ENCODE measurements at regions not wholly inside any gene's neighbourhood (a gene's known extent, or its start where the extent isn't known, plus 50 kb on each side); places are given as distances from the start of the nearest gene placed in this dataset.

DNA sequence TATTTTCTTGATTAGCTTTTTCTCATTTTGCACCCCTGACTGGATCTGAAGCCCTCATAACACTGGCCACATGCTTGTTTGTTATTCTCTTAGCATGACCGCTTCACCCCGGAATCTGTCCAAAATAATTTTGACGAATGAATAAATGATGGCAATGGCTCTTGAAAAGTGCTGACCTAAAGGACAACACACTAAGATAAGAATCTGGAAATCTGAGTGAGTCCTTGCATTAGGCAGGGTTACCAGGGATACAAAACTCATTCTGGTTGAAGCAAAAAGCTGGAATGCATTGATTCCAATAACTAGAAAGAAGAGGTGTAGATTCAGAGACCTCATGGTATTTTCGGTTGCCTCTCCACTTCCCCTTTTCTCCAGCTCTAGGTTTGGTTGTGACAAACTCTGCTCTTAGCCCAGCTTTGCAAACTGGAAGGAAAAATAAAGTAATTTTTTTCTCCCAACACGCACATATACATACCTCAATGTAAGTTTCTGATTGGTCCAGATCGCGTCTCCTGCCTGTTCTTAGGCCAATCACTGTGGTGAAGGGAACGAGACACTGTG, 157.4 kb downstream of the SKIDA1 start:
- no peak for TF ChIP-seq TEAD4 (IDR thresholded peaks at IDR 0.05)
- TF ChIP-seq CEBPB (IDR thresholded peaks at IDR 0.05), result no peak
- no peak for TF ChIP-seq RAD21 (IDR thresholded peaks at IDR 0.05; ENCODE audit: low read depth)
- TF ChIP-seq, protein P1, sequence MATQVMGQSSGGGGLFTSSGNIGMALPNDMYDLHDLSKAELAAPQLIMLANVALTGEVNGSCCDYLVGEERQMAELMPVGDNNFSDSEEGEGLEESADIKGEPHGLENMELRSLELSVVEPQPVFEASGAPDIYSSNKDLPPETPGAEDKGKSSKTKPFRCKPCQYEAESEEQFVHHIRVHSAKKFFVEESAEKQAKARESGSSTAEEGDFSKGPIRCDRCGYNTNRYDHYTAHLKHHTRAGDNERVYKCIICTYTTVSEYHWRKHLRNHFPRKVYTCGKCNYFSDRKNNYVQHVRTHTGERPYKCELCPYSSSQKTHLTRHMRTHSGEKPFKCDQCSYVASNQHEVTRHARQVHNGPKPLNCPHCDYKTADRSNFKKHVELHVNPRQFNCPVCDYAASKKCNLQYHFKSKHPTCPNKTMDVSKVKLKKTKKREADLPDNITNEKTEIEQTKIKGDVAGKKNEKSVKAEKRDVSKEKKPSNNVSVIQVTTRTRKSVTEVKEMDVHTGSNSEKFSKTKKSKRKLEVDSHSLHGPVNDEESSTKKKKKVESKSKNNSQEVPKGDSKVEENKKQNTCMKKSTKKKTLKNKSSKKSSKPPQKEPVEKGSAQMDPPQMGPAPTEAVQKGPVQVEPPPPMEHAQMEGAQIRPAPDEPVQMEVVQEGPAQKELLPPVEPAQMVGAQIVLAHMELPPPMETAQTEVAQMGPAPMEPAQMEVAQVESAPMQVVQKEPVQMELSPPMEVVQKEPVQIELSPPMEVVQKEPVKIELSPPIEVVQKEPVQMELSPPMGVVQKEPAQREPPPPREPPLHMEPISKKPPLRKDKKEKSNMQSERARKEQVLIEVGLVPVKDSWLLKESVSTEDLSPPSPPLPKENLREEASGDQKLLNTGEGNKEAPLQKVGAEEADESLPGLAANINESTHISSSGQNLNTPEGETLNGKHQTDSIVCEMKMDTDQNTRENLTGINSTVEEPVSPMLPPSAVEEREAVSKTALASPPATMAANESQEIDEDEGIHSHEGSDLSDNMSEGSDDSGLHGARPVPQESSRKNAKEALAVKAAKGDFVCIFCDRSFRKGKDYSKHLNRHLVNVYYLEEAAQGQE (IDR thresholded peaks at IDR 0.05; ENCODE audit: low read depth), result no peak
- no peak for TF ChIP-seq FOXM1 (IDR thresholded peaks at IDR 0.05; ENCODE audit: borderline replicate concordance, low read depth)
- no peak for TF ChIP-seq YY1 (IDR thresholded peaks at IDR 0.05; ENCODE audit: low read depth)
- no peak for TF ChIP-seq ZBTB7A (IDR thresholded peaks at IDR 0.05; ENCODE audit: low read depth)
- TF ChIP-seq CREB1 (IDR thresholded peaks at IDR 0.05; ENCODE audit: low read depth), result no peak
- TF ChIP-seq, protein P2, sequence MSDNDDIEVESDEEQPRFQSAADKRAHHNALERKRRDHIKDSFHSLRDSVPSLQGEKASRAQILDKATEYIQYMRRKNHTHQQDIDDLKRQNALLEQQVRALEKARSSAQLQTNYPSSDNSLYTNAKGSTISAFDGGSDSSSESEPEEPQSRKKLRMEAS (IDR thresholded peaks at IDR 0.05), result no peak
- TF ChIP-seq EP300 (IDR thresholded peaks at IDR 0.05; ENCODE audit: borderline replicate concordance), result no peak
- no peak for TF ChIP-seq EGR1 (IDR thresholded peaks at IDR 0.05)
- no peak for TF ChIP-seq TCF12 (IDR thresholded peaks at IDR 0.05; ENCODE audit: low read depth)

DNA sequence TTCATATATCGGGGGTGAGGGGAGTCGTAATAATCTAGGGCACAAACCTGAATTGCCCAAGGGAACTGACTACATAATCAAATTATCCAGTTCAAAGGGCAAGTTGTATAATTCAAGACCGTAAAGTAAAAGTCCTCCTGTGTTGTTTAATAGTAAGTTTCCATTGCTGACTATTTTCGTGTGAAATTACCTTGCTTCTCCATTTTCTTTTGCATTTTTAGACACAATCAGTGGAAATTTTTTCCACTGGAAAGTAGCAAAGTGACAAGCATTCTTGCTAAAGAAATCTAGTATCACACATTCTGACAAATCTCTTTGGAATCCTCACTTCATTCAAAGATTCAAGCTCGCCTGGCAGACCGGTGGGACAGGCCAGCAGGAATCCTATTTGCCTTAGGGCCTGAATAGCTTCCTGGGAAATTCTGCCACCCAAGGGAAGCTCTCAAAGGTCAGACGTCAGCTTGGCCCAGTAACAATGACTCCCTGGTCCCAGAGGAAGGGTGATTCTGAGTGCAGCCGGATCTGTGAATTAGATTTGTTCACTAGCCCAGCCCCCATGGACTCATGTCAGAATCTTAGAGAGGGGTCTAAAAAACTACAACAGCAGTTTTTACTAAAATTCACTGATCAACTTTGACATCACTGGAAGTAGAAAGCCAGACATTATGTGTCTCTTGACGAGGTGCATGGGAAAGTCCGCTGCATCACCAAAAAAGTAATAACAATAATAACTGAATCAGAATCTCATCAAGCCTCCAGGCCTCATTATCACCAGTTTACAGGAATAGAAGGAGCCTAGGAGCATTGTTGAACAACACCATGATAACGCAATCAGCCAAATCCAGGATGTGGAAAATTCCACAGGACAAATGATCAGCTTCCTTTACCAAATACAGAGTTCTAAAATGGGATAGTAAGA, 161.0 kb downstream of the SKIDA1 start:
- TF ChIP-seq EP300 (IDR thresholded peaks at IDR 0.05; ENCODE audit: borderline replicate concordance) (peak; percentile 90), RAD21 (IDR thresholded peaks at IDR 0.05; ENCODE audit: low read depth) (peak; percentile 28), CEBPB (IDR thresholded peaks at IDR 0.05) (no peak), ZBTB7A (IDR thresholded peaks at IDR 0.05; ENCODE audit: low read depth) (no peak), TCF12 (IDR thresholded peaks at IDR 0.05; ENCODE audit: low read depth) (peak; percentile 87), EGR1 (IDR thresholded peaks at IDR 0.05) (no peak), FOXM1 (IDR thresholded peaks at IDR 0.05; ENCODE audit: borderline replicate concordance, low read depth) (peak; percentile 74), CREB1 (IDR thresholded peaks at IDR 0.05; ENCODE audit: low read depth) (no peak), TAF1 (IDR thresholded peaks at IDR 0.05; ENCODE audit: low read depth) (no peak), TEAD4 (IDR thresholded peaks at IDR 0.05) (peak; percentile 89), NFIC (IDR thresholded peaks at IDR 0.05) (peak; percentile 77), YY1 (IDR thresholded peaks at IDR 0.05; ENCODE audit: low read depth) (no peak)
- TF ChIP-seq, protein P3, sequence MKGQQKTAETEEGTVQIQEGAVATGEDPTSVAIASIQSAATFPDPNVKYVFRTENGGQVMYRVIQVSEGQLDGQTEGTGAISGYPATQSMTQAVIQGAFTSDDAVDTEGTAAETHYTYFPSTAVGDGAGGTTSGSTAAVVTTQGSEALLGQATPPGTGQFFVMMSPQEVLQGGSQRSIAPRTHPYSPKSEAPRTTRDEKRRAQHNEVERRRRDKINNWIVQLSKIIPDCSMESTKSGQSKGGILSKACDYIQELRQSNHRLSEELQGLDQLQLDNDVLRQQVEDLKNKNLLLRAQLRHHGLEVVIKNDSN (IDR thresholded peaks at IDR 0.05), result no peak
- TF ChIP-seq, protein P2 (IDR thresholded peaks at IDR 0.05), result peak; percentile 50
- TF ChIP-seq, protein P1 (IDR thresholded peaks at IDR 0.05; ENCODE audit: low read depth), result no peak

DNA sequence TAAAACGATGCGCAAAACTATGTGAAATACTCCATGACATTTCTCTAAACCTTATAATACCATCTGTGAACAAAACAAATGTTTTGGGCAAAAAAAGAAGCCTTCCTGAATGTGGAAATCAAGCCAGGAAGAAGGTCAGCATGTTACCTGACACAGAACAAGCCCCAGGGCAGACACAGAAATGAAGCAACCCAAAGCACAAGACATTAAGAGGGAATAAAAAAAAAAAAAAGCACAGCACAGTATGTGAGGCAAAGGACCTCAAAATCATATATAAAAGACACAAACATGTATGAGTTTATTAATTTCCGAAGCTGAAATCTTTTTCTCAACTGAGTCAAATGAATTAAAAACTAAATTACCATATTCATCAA, 161.8 kb downstream of the SKIDA1 start:
- no peak for TF ChIP-seq RAD21 (IDR thresholded peaks at IDR 0.05; ENCODE audit: low read depth)
- TF ChIP-seq NFIC (IDR thresholded peaks at IDR 0.05), result no peak
- no peak for TF ChIP-seq EP300 (IDR thresholded peaks at IDR 0.05; ENCODE audit: borderline replicate concordance)
- TF ChIP-seq, protein P3 (IDR thresholded peaks at IDR 0.05), result no peak
- TF ChIP-seq EGR1 (IDR thresholded peaks at IDR 0.05), result no peak
- TF ChIP-seq YY1 (IDR thresholded peaks at IDR 0.05; ENCODE audit: low read depth), result no peak
- TF ChIP-seq TCF12 (IDR thresholded peaks at IDR 0.05; ENCODE audit: low read depth), result no peak
- TF ChIP-seq, protein P1 (IDR thresholded peaks at IDR 0.05; ENCODE audit: low read depth), result no peak
- TF ChIP-seq TEAD4 (IDR thresholded peaks at IDR 0.05), result no peak
- TF ChIP-seq CREB1 (IDR thresholded peaks at IDR 0.05; ENCODE audit: low read depth), result no peak
- TF ChIP-seq CEBPB (IDR thresholded peaks at IDR 0.05), result no peak; the same call in 1 of the 2 replicates
- no peak for TF ChIP-seq TAF1 (IDR thresholded peaks at IDR 0.05; ENCODE audit: low read depth)
- TF ChIP-seq ZBTB7A (IDR thresholded peaks at IDR 0.05; ENCODE audit: low read depth), result no peak
- TF ChIP-seq, protein P2 (IDR thresholded peaks at IDR 0.05), result no peak
- TF ChIP-seq FOXM1 (IDR thresholded peaks at IDR 0.05; ENCODE audit: borderline replicate concordance, low read depth), result no peak

All from Ishikawa (cell line).